Superior temporal gyrus (tissue), 1 donor: ENCODE measurements at regions not wholly inside any gene's neighbourhood (a gene's known extent, or its start where the extent isn't known, plus 50 kb on each side); places are given as distances from the start of the nearest gene placed in this dataset.
"Not testable (repeated sequence)": the region's sequence is repeated elsewhere in the genome, so short reads cannot be mapped to it uniquely, and the experiment has no call there.

Experiments
- DNase-seq: peaks from one replicate; pipeline ENCODE4 v3.0.0-alpha.2; 2016; ENCODE audit errors: extremely low spot score

GRCh38 chr6:67073938-67074337, 1366.9 kb upstream of the EYS start:
- DNase-seq = no peak

GRCh38 chr6:67068781-67069180, 1361.8 kb upstream of the EYS start:
- DNase-seq = no peak

DNA sequence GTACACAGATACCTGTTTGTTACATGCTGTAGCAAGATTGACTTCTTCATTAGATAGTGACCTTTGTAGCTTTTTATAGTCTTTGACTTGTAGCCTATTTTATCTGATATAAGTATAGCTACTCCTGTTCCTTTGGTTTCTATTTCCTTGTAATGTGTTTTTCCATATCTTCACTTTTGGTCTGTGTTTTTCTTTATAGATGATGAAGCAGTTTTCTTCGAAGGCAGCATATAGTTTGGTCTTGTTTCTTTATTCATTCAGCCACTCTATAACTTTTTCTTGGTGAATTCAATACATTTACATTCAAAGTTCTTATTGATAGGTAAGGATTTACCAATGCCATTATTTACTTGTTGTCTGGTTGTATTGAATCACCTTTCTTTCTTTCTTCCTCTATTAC, 1357.3 kb upstream of the EYS start:
- DNase-seq = no peak

DNA sequence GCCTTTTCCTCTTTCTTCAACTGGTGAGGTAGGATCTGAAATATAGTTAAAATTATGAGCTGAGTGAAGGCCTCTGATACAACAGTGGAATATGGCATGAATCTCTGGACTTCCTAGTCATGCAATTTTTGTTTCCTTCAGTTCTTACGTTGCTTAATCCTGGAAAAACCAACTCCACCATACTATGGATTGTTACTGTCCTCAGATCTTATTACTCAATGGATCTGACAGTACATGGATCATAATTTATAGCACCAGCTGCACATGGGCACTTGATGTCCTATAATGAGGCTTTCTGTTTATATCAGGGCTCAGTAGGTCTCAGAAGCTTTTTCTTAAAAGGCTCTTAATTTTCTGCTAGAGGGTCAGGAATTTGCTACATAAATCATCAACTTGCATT, 1341.0 kb upstream of the EYS start:
- DNase-seq = no peak

GRCh38 chr6:67045076-67045475, 1338.0 kb upstream of the EYS start:
- DNase-seq = no peak

DNA sequence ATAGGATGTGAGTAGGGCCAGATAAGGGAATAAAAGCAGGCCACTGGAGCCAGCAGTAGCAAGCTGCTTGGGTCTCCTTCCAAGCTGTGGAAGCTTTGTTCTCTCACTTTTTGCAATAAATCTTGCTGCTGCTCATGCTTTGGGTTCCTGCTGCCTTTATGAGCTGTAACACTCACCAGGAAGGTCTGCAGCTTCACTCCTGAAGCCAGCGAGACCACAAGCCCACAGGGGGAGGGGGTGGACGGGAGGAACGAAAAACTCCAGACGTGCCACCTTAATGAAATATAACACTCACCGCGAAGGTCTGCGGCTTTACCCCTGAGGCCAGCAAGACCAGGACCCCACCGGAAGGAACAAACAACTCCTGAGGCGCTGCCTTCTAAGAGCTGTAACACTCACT, 1324.4 kb upstream of the EYS start:
- DNase-seq = no peak

GRCh38 chr6:67030861-67031260, 1323.8 kb upstream of the EYS start:
- DNase-seq = no peak

GRCh38 chr6:67016921-67017460, 1310.0 kb upstream of the EYS start:
- DNase-seq = no peak

GRCh38 chr6:67011441-67011840, 1304.4 kb upstream of the EYS start:
- DNase-seq = no peak

- DNase-seq = no peak
Observed at GRCh38 chr6:67009818-67010217, 1302.8 kb upstream of the EYS start.

DNA sequence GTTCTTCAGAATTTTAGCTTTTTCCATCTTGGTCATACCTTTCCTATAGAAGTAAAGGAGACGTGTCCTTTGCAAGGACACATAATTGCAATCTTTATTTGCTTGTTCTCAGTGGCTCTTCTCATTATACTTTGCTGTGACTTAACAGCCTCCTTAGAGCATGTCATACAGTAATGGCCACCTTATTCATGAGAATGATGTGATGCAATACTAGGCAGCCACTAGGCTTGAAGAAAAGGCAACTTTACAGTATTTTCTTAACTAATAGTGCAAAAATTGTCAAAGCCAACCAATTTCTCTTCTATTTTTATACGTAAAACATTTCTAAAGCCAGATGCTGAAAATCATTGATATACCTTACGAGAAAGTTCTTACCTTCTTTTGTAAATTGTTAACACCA, 1296.8 kb upstream of the EYS start:
- DNase-seq = no peak

DNA sequence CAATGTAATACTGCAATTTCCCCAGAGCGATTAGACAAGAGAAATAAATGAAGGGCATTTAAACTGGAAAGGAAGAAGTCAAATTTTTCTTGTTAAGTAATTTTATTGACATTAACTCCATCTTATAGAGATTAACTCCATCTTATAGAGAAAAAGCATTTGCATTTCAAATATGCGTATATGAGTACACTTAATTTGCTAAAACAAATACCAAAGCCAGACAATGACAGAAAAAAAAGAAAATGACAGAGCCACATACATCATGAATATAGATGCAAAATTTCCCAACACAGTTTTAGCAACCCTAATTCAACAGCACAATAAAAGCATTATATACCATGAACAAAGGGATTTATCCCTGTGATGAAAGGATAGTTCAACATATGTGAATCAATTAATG, 1293.1 kb upstream of the EYS start:
- no peak for DNase-seq

DNA sequence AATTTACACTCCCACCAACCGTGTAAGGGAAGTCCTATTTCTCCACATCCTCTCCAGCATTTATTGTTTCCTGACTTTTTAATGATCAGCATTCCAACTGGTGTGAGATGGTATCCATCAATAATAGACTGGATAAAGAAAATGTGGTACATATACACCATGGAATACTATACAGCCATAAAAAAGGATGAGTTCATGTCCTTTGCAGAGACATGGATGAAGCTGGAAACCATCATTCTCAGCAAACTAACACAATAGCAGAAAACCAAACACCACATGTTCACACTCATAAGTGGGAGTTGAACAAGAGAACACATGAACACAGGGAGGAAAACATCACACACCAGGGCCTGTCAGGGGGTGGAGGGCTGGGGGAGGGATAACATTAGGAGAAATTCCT, 1290.6 kb upstream of the EYS start:
- DNase-seq = not testable (repeated sequence)

DNA sequence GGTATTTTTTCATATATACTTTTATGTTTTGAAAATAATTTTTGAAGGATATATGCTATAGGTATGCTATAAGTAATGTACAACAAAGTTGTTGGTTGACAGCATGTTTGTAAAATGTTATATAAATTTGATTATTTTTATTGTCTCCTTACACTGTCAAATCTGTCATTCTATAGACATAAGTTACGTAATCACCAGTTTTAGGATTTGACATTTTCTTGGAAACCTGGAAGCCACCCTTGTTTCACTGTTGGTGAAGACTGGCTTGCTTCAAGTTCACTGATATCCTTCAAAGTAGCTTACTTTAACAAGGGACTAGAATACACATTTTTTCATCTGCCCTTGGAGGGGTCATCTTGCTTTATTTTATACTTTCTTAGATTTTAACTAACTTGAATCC, 1288.6 kb upstream of the EYS start:
- no peak for DNase-seq

GRCh38 chr6:66993708-66994107, 1286.7 kb upstream of the EYS start:
- not testable (repeated sequence) for DNase-seq

DNA sequence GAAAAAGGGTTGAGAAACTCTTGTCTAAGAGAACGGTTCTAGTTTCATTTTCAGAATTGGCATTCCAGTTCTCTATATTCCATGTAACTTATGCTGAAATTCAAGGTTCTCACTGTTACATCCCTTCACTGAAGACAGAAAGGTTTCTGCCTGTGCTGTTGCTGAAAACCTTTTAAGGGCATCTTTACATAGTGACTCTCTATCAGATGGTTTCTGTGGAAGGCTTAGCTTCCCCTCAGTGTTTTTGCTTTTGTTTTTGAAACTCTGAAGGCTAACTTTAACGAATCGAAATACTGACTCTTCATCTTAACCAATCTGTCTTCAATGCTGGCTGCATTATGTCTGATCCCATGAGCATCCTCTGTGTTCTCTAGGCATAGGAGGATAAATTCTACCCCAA, 1286.2 kb upstream of the EYS start:
- DNase-seq = no peak

- DNase-seq = no peak
Observed at GRCh38 chr6:66992660-66993059, 1285.6 kb upstream of the EYS start.

GRCh38 chr6:66986940-66987339, 1279.9 kb upstream of the EYS start:
- DNase-seq = no peak

DNA sequence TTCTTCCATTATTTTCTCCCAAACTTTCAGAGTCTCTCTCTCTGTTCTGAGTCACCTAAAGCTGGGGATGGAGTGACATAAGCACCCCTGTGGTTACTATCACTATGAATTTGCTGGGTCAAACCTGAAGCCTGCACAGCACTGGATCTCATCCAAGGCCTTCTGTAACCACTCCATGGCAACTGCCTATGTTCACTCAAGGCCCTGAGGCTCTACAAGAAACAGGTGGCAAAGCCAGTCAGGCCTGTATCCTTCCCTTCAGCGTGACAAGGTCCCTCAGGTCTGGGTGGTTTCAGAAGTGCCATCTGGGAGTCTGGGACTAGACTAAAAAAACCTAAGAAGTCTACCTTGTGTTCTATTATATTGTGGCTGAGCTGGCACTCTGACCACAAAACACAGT, 1278.8 kb upstream of the EYS start:
- DNase-seq = no peak

GRCh38 chr6:66970373-66970772, 1263.3 kb upstream of the EYS start:
- no peak for DNase-seq

- no peak for DNase-seq
Observed at GRCh38 chr6:66965227-66965626, 1258.2 kb upstream of the EYS start.

- no peak for DNase-seq
Observed at GRCh38 chr6:66964216-66964615, 1257.2 kb upstream of the EYS start.

DNA sequence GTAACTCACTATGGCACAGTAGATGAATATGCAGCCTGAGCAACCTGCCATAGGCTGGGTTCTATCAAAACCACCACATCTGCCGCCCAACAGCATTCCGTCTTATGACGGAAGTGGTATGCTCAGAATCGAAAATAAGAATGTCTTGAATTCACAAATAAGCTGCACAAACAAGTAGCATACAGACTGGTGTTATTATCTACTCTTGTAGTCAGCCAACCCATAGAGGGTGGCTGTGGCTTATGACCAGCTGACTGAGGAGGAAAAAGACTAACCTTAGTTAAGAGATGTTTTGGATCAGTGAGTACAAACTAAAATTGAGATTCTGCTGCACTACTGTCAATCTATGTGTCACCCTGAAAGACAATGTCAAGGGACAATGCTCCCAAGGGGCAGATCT, 1255.1 kb upstream of the EYS start:
- no peak for DNase-seq

DNA sequence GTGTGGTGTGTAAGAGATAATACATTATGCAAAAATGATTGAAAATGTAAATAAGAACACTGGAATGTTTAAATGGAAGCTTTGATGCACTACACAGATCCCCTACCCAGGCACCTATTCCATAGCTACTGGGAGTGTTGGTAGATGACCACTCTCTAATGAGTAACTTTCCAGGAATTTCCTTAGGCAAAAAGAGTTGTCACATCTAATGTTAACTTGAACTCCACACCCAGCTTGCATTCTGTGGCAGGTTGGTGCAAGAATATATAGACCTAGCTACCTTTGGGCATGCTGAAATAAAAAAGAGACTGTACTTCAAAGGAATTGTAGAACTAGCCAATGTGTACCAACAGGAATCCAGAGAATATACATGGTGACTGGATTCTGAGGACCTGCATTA, 1254.2 kb upstream of the EYS start:
- DNase-seq = no peak

DNA sequence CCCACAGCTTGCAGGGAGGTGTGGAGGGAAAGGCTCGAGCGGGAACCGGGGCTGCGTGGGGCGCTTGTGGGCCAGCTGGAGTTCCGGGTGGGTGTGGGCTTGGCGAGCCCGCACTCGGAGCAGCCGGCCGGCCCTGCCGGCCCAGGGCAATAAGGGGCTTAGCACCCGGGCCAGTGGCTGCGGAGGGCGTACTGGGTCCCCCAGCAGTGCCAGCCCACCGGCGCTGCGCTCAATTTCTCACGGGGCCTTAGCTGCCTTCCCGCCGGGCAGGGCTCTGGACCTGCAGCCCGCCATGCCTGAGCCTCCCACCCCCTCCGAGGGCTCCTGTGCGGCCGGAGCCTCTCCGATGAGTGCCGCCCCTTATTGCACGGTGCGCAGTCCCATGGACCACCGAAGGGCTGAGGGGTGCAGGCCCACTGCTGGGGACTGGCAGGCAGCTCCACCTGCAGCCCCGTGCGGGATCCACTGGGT, 1242.2 kb upstream of the EYS start:
- no peak for DNase-seq
